Ammon's horn (tissue), 1 donor: ENCODE measurements at regions not wholly inside any gene's neighbourhood (a gene's known extent, or its start where the extent isn't known, plus 50 kb on each side); places are given as distances from the start of the nearest gene placed in this dataset.
A peak's percentile ranks its signal among the peaks of the same experiment; 100 is the strongest.

Experiments
- DNase-seq: peaks from one replicate; pipeline ENCODE4 v3.0.0-alpha.2; 2016; ENCODE audit warnings: low spot score

- no peak for DNase-seq
Observed at GRCh38 chr3:81045976-81046375, 715.5 kb downstream of the GBE1 start.

- no peak for DNase-seq
Observed at GRCh38 chr3:81045246-81045645, 716.2 kb downstream of the GBE1 start.

DNA sequence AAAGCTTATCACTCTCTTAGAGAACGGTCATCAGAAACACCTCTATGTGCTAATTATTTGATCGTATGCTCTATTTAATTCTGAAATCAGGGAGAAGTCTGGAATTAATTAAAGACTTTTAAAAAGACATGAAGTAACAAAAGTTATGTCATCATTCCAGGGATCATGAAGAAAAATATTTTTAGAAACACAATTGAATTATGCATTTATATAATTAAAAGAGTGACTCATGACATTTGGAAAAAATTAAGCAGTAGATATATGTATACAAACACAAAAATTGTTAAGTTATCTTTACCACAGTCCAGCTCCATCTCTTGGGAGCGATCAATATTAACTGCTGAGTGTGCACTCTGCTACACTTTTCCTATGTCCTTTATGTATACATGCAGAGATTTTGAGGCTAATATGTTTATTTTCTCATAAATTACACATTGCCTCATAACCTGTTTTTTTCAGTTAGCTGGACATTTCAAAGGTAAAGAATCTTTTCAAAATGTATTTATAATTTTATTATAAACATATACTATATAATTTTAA, 717.7 kb downstream of the GBE1 start:
- DNase-seq: no peak

DNA sequence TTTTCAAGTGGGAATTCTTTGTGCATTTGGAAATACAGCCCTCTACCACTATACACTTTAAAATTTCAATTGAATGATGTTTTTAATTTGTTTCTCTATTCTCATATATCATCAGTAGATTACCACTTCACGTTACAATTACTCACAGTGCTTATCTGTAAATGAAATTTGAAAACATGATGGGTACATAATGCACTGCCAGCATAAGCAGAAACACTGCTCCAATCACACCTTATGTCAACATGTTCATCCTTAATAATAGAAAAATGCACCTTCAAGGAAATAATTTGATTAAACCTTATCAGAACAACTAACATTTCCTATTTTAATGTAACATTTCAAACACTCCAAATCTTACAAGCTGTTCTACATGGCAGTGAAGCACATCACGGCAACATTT, 718.4 kb downstream of the GBE1 start:
- no peak for DNase-seq

- no peak for DNase-seq
Observed at GRCh38 chr3:81041331-81041730, 720.1 kb downstream of the GBE1 start.

DNA sequence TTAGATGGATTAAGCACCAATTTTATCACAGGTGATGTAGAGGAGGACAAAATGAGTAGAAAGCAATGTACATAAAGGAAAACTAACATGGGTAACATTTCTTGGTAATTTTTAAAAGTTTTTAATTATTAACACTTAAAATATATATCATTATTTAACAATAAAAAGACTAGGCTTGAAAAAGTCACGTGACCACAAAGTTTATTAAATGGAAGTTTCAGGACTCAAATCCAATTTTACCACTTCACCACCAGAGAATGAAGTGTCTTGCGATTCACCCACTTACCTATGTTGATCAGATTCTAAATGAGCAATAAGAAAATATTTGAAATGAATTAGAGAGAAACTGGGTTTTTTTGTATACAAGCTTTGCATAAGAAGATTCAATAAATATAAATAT, 721.3 kb downstream of the GBE1 start:
- no peak for DNase-seq

DNA sequence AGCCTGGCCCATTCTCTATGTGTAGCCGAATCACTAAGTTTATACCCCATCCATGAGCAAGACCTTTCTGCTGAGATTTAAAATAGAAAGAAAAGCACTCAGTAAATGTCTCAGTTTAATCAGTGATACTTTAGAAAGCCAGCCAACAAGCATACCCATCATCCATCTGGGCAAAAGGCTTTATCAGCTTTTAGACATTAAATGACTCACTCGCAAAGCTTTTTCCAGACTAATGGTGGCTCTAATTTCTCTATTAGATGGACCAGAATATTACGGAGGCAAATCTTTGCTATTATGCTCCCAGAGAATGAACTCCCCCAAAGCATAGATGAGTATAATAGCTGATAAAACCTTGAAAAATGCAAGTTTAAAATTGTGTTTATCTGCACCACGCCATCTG, 727.8 kb downstream of the GBE1 start:
- peak; percentile 8 for DNase-seq

GRCh38 chr3:81033185-81033584, 728.3 kb downstream of the GBE1 start:
- DNase-seq: no peak

DNA sequence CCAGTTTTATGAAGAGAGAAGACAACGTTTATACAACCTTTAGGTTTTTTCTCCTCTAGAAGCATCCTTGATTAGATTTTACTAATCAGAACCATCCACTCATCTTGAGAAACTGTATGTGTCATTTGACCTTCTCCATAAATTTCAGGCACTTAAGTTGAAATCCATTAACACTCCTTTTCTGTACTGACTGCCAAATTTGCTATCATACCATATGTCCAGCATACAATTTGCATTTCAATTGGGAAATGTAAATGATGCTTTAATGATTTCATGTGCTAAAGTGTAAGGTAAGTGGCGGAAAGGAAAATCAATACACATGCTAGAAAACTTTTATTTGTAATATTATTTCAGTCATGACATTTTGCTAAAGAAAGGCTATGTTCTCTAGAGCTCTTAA, 731.6 kb downstream of the GBE1 start:
- no peak for DNase-seq

GRCh38 chr3:81027344-81027743, 734.1 kb downstream of the GBE1 start:
- no peak for DNase-seq

DNA sequence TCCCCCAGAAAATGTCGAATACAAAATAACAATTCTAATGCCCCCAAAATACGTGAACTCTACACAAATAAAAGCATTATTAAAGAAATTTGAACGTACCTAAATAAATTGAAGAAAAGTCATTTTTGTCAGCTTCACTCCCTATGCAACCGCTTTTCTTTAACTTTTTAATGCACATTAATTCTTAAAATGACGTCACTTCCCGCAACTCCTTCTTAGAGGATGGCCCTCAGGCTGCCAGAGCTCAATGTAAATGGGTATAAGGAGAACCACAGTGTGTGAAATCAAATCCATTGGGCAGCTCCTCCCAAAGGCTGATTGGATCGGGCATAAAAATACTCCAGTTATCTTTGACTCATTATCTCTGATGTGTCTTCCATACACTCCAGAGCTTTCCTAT, 736.9 kb downstream of the GBE1 start:
- no peak for DNase-seq

GRCh38 chr3:81022339-81022738, 739.1 kb downstream of the GBE1 start:
- DNase-seq: no peak

- peak; percentile 21 for DNase-seq
Observed at GRCh38 chr3:81013360-81013759, 748.1 kb downstream of the GBE1 start.

DNA sequence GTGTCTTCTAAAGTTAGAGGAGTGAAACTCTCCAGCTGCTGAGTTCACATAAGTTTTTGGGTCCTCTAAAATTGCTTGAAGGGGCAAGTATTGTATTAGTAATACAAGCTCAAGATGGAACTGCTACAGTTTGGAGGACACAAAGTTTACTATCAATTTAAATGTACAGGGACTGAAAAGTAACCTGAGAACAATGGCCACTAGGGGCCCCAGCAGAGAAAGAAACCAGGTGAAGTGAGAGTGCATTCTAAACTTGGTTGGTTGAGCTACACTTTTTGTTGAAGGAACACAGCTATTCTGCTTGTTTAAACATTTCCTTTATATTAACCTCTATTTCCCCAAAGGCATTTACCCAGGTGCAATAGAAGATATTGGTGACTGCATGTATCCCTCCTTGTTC, 755.5 kb downstream of the GBE1 start:
- DNase-seq: no peak

DNA sequence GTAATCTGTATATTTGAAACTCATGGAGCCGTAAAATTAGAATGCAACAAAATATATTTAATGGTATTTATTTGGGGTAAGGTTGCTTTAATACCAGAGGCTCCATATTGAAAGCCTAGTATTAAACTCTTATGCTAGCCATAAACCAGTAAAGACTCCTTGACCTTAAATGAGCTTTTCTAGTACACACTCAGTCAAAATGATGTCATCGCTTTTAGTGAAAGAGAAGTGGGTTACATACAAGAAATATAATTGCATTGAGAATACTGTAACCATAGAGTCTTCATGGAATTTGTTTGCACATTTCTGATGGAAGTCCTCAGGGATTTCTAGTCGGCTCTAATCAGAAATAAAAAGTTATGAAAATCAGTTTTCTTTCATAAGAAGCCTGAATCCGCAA, 757.6 kb downstream of the GBE1 start:
- DNase-seq: no peak

DNA sequence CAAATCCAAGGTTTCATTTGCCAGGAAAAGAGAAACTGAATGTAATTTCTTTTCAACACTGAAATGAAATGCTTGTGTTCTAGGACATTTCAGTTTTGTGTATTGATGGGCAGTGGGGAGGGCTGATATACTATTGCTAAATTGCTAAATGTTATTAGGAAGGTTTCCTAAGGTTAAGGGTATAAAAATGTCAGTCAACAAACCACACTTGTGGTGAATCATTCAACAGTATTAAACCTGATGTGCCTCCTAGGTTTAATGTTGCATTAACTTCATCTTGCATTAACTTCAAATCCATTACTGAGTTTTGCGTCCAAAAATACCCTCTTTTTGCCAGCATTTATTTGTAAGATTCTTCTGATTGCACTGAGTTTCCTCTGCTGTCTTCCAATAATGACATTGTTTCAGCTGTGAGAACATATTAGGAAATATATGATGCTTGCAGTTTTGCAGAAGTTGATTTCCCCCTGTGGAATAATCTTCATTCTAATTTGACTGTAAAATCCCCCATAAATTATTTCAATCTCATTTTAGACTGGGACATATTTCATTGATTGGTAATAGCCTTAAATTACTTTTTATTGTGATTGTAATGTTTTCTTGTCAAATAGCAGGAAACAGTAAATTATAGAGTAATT, 758.3 kb downstream of the GBE1 start:
- no peak for DNase-seq

DNA sequence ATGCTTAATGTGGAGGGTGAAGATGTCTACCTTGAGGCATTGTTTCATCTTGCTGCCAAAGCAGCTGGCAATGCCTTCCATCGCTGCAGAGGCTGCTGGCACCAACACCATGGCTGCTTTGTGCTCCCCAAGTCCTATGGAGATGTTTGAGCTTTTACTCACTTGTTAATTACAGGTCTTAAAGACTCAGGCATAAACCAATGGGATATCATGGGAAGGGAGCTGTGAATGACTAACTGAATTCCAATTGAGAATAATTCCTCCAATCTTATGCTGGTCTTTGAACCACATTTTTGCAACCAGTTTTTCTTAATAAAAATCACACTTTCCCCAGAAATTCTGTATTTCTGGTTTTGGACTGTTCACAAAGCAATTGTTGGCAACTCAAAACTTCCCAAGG, 762.0 kb downstream of the GBE1 start:
- DNase-seq: no peak

DNA sequence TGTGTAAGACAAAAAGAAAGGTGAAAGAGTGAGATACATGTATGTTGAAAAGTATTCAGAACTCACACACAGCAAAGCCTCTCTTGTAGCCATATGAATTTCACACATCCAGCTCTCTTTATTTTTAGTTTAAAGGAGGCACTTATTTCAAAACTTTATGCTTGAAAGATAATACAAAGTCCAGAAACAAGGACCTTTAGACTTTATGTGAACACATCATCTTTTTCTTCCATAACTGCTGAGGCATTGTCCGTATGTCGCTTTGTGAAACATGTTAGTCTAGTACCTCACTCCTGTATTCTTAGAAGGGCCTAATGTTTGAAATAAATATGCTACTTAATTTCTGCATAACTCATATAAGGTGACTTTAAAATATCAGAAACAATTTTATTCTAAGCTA, 763.4 kb downstream of the GBE1 start:
- DNase-seq: no peak

GRCh38 chr3:80997622-80998021, 763.8 kb downstream of the GBE1 start:
- DNase-seq: no peak

GRCh38 chr3:80994767-80995166, 766.7 kb downstream of the GBE1 start:
- DNase-seq: no peak

DNA sequence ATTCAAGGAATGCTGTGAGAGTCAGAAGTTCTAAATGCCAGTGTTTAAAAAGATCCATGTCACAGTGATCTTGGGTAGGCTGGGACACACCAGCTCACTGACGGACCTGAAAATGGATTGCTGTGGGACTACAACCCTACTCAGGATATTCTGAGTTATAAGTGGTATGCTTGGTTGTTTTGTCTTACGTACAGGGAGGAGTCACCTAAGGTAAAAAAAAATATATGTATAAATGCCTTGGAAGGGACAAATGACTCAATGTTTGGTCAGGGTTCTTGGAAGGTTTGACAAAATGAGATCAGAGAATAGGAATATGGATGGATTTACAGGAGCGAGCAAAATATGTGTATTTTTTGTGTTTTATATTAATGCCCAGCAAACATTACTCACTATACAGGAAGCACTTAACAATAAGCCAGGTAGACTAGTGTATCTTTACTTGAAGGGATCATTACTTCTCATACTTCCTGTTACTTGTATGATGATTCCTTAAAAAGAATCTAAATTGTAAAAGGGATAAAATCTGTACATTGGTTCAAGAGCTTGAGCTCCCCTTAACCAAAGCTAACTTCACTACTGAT, 767.3 kb downstream of the GBE1 start:
- DNase-seq: no peak

DNA sequence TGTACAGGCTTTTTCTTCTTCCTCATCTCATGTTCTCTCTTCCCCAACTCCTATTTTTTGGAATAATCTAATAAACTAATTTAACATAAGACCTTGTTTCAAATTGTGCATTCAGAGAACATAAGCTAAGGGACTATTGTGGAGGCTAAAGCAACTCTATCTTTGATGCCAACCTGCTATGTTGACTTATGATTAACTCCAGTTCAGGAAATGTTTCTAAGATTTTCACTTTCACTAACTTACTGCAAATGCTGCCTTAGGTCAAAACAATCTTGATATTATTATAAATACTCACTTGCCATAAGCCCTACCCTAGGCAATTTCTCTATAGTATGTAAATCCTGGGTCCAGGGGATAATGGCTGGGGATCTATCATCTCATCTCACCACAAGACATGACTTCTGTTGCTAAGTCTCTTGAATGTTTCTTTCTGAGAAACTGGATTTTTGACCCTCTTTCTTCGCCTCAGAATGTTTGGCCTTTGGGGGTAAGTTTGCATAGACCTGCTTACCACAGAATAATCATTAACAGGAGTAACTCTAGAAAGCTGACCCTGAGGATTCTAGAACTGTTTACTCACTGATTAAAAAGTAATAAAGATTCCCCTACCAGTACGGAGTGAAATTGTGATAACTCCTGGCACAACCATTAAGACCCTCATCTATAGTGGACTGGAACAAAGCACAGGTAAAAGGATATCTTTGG, 768.1 kb downstream of the GBE1 start:
- DNase-seq: no peak

DNA sequence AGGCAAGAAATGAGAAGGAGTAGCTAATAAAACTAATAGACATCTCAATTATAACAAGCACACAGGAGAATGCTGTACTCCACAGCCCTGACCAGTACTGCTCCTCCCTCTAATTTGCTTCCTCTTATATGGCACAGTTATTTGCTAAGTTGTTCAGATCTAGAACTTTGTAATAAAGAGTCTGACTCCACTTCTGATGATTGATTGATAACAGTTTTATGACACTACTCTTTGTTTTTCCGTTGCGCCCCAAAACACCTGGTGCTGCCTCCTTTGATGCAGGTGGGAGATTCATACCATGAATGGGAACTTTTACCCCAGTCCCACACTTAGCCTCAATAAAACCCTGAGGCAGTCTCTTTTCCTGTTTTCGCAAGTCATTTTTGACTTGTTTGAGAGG, 777.7 kb downstream of the GBE1 start:
- no peak for DNase-seq
